ENCODE measurements at regions not wholly inside any gene's neighbourhood (a gene's known extent, or its start where the extent isn't known, plus 50 kb on each side); places are given as distances from the start of the nearest gene placed in this dataset.

DNA sequence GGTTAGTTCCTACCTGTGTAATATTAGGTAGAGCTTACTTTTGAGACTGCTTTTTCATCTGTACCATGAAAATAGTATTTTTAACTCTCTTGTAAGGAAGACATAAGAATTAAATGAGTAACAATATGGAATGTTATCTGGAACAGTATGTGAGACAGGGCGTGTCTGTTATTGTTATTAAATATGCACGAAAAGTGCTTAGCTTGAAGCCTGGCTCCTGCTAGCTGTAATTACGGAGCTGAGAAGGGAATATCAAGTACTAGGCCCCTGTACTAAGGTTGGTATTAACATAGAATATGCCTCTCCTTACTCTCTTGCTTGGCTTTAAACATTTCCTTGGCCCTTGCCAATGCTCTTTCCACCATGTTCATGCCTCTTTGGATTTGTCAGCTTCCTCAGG lies 194.0 kb downstream of the FAM76B start:
- H3K27ac ChIP-seq = no peak overlapping the region
- TF ChIP-seq, protein P1, sequence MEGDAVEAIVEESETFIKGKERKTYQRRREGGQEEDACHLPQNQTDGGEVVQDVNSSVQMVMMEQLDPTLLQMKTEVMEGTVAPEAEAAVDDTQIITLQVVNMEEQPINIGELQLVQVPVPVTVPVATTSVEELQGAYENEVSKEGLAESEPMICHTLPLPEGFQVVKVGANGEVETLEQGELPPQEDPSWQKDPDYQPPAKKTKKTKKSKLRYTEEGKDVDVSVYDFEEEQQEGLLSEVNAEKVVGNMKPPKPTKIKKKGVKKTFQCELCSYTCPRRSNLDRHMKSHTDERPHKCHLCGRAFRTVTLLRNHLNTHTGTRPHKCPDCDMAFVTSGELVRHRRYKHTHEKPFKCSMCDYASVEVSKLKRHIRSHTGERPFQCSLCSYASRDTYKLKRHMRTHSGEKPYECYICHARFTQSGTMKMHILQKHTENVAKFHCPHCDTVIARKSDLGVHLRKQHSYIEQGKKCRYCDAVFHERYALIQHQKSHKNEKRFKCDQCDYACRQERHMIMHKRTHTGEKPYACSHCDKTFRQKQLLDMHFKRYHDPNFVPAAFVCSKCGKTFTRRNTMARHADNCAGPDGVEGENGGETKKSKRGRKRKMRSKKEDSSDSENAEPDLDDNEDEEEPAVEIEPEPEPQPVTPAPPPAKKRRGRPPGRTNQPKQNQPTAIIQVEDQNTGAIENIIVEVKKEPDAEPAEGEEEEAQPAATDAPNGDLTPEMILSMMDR (IDR thresholded peaks at IDR 0.05) = no peak
- TF ChIP-seq ZFX (IDR thresholded peaks at IDR 0.05; ENCODE audit: borderline replicate concordance) = no peak

DNA sequence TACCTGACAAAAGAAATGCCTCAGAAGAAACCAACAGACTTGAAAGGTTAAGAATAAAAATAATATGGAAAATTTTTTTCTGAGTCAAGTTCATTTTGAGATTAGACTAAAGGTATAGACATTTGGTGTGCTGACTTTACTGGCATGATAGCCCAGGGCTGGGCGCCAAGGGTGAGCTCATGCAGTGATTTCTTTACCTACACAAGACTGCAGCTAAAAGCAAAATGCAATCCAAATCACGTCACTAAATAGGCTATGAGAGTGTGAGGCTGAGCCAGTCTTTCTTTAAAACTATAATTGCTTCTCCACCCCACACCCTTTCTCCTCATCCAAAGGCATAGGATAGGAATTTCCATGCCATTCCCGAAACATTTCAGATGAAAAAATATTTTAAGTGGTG lies 196.5 kb downstream of the FAM76B start:
- no peak overlapping the region for H3K27ac ChIP-seq
- TF ChIP-seq, protein P1 (IDR thresholded peaks at IDR 0.05) = no peak
- TF ChIP-seq ZFX (IDR thresholded peaks at IDR 0.05; ENCODE audit: borderline replicate concordance) = no peak

DNA sequence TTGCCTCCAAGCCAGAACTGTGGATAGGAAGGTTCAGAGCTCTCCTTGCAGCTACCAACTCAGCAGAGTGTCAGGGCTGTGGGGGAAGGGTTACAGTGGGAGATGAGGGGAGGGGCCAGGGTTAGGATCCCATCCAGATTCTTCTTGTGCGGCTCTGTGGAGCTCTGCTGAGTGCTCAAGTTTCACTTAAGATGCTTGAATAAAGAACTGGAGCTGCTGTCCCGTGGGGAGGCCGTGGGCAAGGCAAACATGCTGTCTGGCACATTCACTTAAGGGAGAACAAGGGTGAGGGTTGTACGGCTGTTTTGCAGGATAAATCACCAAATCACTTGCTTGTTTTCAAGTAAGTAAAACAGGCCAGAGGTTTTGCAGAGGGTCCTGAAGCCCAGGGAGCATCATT lies 197.1 kb downstream of the FAM76B start:
- H3K27ac ChIP-seq = no peak overlapping the region
- TF ChIP-seq ZFX (IDR thresholded peaks at IDR 0.05; ENCODE audit: borderline replicate concordance) = no peak
- TF ChIP-seq, protein P1 (IDR thresholded peaks at IDR 0.05) = no peak

DNA sequence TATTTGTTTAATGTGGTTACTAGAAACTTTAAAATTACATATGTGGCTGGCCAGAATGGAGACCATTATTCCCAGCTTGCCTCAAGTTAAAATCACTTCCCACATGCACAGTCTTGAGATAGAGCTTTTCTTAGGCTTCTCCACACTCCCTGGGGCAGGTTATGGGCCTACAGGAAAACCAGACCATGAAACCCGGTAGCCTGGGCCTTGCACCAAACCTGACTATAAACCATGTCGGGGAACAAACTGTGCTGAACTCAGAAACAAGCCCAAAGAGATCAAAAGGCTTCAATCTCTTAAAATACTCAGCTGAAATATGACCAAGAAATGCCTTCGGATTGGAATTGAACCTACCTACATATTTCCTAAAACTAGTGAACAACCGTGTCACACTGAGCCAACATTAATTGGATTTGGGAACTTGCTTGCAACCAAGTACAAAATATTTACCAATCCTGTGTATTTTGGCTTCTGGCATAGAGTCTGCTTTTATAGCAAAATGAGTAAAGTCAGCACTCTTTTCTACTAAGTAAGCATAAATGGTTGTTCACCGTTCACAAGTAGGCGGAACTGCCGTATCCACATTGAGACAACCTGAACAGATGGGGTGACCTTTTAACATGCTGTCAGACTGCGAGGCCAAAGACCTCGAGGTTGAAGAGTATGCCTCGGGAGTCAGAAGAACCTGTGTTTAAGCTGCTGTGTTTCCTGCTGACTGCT lies 199.5 kb downstream of the FAM76B start:
- TF ChIP-seq ZFX (IDR thresholded peaks at IDR 0.05; ENCODE audit: borderline replicate concordance) = no peak
- TF ChIP-seq, protein P1 (IDR thresholded peaks at IDR 0.05) = no peak
- H3K27ac ChIP-seq = no peak overlapping the region

DNA sequence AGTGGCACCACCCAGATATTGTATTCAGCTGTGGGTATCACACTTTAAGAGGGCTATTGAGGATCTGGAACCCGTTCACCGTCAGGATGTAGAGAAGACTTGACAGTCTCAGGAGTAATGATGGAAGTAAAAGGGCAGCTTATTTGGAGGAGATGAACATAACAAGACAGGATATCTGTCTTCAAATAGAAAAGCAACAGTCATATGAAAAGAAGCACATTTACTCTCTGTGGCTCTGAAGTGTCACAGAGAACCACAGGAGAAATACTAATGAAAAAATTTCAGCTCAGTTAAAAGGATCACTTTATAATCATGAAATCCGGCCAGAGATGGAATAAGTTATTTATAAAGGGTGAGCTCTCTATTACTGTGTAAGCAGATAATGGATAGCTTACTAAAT lies 200.8 kb downstream of the FAM76B start:
- no peak for TF ChIP-seq ZFX (IDR thresholded peaks at IDR 0.05; ENCODE audit: borderline replicate concordance)
- no peak overlapping the region for H3K27ac ChIP-seq

DNA sequence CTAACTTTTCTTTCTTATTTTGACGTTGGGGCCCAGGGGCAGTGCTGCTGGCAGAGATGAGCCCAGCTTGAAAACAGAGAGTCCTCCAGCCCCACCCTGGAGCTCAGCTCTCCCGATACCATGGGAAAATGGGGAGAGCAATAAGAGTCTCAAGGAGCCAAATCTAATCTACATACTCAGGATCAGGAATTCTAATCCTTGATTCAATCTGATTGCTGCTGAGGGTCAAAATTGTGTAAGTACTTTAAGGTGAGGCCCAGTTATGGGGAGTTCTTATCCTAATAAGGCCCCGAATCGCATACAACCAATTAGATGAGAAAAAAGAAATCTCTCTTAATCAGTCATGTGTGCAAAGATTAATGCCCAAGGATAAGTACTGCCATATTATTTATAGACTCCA lies 202.9 kb downstream of the FAM76B start:
- H3K27ac ChIP-seq = no peak overlapping the region
- TF ChIP-seq ZFX (IDR thresholded peaks at IDR 0.05; ENCODE audit: borderline replicate concordance) = no peak
- TF ChIP-seq, protein P1 (IDR thresholded peaks at IDR 0.05) = no peak

DNA sequence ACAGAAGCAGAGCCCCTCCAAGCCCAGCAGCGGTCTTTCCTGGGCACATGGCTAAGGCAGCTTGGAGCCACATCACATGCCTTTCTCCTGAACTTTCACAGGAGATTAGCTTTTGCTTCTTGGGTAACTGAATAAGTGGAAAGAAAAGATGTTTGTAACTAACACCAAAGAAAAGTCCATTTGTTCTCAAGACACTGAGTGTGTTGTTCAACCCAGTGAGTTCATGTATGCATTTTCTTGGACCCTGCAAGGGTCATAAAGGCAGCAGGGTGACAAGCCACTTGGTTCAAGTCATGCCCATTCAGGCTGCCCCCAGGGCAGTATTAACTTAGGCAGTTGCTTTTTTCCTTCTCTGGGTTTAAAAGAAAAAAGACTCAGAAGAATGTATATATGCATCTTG lies 203.4 kb downstream of the FAM76B start:
- TF ChIP-seq, protein P1 (IDR thresholded peaks at IDR 0.05) = no peak
- TF ChIP-seq ZFX (IDR thresholded peaks at IDR 0.05; ENCODE audit: borderline replicate concordance) = no peak
- no peak overlapping the region for H3K27ac ChIP-seq

DNA sequence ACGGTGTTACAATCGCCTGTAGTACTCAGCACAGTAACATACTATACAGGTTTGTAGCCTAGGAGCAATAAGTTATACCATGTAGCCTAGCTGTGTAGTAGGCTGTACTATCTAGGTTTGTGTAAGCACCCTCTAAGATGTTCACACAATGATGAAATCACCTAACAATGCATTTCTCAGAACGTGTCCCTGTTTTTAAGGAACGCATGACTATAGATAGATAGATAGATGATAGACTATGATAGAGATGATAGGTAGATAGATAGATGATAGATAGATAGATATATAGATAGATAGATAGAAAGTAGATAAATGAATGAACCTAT lies 203.9 kb downstream of the FAM76B start:
- TF ChIP-seq, protein P1 (IDR thresholded peaks at IDR 0.05) = no peak
- no peak for TF ChIP-seq ZFX (IDR thresholded peaks at IDR 0.05; ENCODE audit: borderline replicate concordance)
- no peak overlapping the region for H3K27ac ChIP-seq
